Stomach (tissue), 4 donors: ENCODE measurements at regions not wholly inside any gene's neighbourhood (a gene's known extent, or its start where the extent isn't known, plus 50 kb on each side); places are given as distances from the start of the nearest gene placed in this dataset.

Experiments
- CTCF ChIP-seq, 7 experiments: fragments of 450-650 bp in 4 of 7; fragments of 200-600 bp in 3 of 7; sonication (generic) in 3 of 7; IDR thresholded peaks; one replicate each; pipeline ENCODE4 v1.5.1; 2016 to 2019; ENCODE audit warnings: antibody characterized with exemption in 7 of 7, control low read depth in 2 of 7, mild to moderate bottlenecking in 1 of 7
- EP300 ChIP-seq: sonication (generic); formaldehyde crosslinking; IDR thresholded peaks from one replicate; pipeline ENCODE4 v1.6.1; 2017; ENCODE audit warnings: antibody characterized with exemption
- POLR2A ChIP-seq, 4 donors: fragments of 450-650 bp; IDR thresholded peaks; one replicate each; pipeline ENCODE4 v1.6.1; 2016; ENCODE audit warnings: antibody characterized with exemption in 4 of 4, control low read depth in 2 of 4, mild to moderate bottlenecking in 1 of 4, moderate library complexity in 1 of 4
- POLR2AphosphoS5 ChIP-seq, 3 donors: sonication (generic); formaldehyde crosslinking; IDR thresholded peaks; one replicate each; pipeline ENCODE4 v1.6.1; 2016; ENCODE audit warnings: antibody characterized with exemption in 3 of 3

GRCh38 chr11:22559416-22559815, 66.2 kb downstream of the FANCF start:
- TF ChIP-seq POLR2A (IDR thresholded peaks at IDR 0.05) (no peak), CTCF (IDR thresholded peaks at IDR 0.05) (no peak), POLR2AphosphoS5 (IDR thresholded peaks at IDR 0.05) (no peak), EP300 (no peak)
